Right ventricle myocardium inferior (tissue), 1 donor: ENCODE measurements at regions not wholly inside any gene's neighbourhood (a gene's known extent, or its start where the extent isn't known, plus 50 kb on each side); places are given as distances from the start of the nearest gene placed in this dataset.
"Not testable (repeated sequence)": the region's sequence is repeated elsewhere in the genome, so short reads cannot be mapped to it uniquely, and the experiment has no call there.

ENCODE experiments used
- ATAC-seq: fragments of 200-7000 bp; cut with Tn5 transposase; one replicate; pipeline ENCODE4 v1.9.1; 2020; ENCODE audit warnings: mild to moderate bottlenecking, moderate library complexity
- DNase-seq: peaks from one replicate; pipeline ENCODE4 v3.0.0; 2021; ENCODE audit errors: missing footprints
- intact Hi-C: fragments of 100-400 bp; cut with DNase I; formaldehyde crosslinking; loops from one replicate; pipeline ENCODE4 v1.11.0; 2022
- donor health status: DM: no; HTN: yes; CAD: no; lungs with severe emphysema.

- no peak for ATAC-seq
- intact Hi-C loops: no loop called here
- DNase-seq: no peak
These were observed 1548.3 kb upstream of the SLC10A2 start for GRCh38 chr13:104614361-104615145.

DNA sequence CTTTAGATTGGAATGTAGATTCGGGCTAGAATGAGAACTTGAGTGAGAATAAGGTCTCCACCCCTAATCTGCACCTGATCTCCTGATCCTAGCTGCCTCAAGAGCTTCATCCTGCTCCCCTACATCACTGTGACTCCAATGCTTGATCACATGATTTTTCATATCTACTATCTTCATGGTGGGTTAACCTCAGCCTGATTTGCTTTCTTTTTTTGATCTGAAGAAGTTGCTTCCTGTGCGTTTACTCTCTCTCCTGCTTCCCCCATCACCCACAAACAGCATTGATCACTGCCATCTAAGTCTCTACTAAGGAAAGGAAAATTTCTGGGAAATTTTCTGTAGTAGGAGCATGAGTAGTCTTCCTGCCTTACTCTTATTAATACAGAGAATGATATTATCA lies 1542.1 kb upstream of the SLC10A2 start:
- intact Hi-C loops: no loop called here
- no peak for ATAC-seq

GRCh38 chr13:104605435-104605834 lies 1539.2 kb upstream of the SLC10A2 start:
- intact Hi-C loops, DNase-seq, ATAC-seq: not testable (repeated sequence)

More for the DNA sequence above, 1542.1 kb upstream of the SLC10A2 start:
- no peak for DNase-seq

- intact Hi-C loops: no loop called here
- DNase-seq (no peak), ATAC-seq (no peak)
These were observed 1531.4 kb upstream of the SLC10A2 start for GRCh38 chr13:104597546-104598180.

DNA sequence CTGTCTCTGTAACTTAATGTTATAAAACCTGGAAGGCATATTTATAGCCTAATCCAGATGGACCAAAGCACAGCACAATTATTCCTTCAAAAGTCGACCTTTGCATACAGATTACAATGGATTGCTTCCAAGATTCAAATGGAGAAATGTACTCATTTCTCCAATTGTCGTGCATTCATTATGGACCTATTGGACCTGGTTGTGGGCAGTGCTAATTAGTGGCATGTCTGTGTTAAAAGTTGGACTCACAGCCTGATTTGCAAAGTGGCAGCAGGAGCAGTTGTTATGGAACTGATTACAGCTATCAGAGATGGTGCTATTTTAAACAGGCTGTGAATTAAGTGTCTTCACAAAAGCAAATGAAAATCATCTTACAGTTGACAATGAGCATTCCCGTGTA lies 1529.3 kb upstream of the SLC10A2 start:
- intact Hi-C loops: no loop called here
- DNase-seq (no peak), ATAC-seq (no peak)

- intact Hi-C loops: no loop called here
- DNase-seq: no peak
These were observed 1528.6 kb upstream of the SLC10A2 start for GRCh38 chr13:104594806-104595205.

DNA sequence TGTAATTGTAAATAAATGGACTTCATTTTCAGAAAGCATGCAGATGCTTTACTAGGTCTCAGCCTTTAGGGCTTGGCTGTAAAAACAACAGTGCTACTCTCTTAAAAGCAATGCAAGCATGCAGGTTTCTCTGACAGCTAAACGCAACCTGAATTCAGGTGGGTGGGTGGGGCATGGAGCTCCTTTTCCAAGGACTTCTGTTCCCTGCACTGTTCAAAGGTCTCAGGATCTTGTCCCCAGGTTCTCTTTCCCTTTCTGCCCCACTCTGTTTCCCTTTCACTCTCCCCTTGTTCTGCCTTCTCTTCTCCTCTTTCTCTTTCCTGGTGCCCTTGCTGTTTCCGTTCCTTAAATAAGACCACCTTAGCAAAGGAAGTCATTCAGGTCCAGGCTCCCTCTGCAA lies 1527.5 kb upstream of the SLC10A2 start:
- DNase-seq (no peak), ATAC-seq (no peak)
- intact Hi-C loops: no loop called here

More at GRCh38 chr13:104594806-104595205, 1528.6 kb upstream of the SLC10A2 start:
- ATAC-seq: no peak

- intact Hi-C loops: no loop called here
- ATAC-seq (no peak), DNase-seq (no peak)
These were observed 1527.0 kb upstream of the SLC10A2 start for GRCh38 chr13:104593251-104593576.

DNA sequence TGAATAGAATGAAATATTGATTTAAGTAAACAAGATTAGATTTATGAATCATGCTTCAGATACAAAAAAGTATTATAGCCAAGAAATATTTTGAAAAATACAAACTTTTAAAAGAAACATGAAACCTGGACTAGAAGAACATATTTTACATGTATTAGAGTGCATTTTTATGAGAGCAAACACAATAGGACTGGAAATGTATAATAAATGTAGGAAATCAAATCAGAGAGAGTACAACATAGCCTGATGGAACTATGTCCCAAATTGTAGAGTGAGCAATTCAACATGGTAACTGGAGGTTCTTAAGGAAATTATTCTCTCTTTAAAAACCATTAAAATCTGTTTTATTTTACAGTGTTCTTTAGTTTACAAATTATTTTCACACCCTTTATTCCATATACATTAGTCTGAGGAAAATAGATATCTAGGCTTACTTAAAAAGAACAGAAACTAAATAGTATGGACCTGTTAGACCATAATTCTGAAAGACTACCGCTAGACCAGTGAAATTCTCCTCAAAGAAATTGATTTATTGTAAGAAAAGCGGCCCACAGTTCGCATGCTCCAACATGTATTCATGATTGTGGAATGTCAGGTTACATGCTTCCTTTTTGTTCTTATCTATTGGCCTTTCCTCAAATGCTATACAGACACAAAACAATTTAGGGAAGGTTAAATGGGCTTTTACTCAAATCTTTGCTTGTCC lies 1526.5 kb upstream of the SLC10A2 start:
- intact Hi-C loops: no loop called here
- DNase-seq (no peak), ATAC-seq (no peak)

GRCh38 chr13:104592127-104592526 lies 1525.9 kb upstream of the SLC10A2 start:
- no peak for DNase-seq
- no peak for ATAC-seq
- intact Hi-C loops: no loop called here

- ATAC-seq (no peak), DNase-seq (no peak)
- intact Hi-C loops: no loop called here
These were observed 1520.0 kb upstream of the SLC10A2 start for GRCh38 chr13:104586051-104586746.

- intact Hi-C loops: no loop called here
- DNase-seq (no peak), ATAC-seq (no peak)
These were observed 1518.3 kb upstream of the SLC10A2 start for GRCh38 chr13:104584481-104584880.

DNA sequence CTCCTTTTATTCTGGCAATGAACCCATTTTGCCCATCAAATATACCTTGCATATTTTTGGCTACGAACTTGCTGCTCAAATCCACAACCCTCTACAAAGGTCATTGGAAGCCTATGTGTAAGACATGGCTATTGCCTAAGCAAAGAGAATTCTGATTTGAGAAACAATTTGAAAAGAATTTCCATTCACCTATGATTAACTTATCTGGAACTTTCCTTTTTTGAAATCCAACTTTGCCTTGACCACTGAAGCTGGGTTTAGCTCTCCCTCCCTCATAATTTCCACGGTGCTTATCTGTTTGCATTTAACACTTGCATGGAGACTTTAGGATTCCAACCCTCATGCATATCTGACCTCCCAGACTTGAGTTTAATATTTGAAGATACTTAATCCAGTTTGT lies 1514.7 kb upstream of the SLC10A2 start:
- intact Hi-C loops: no loop called here
- ATAC-seq (no peak), DNase-seq (no peak)

- ATAC-seq (no peak), DNase-seq (no peak)
- intact Hi-C loops: no loop called here
These were observed 1511.0 kb upstream of the SLC10A2 start for GRCh38 chr13:104577071-104577815.

DNA sequence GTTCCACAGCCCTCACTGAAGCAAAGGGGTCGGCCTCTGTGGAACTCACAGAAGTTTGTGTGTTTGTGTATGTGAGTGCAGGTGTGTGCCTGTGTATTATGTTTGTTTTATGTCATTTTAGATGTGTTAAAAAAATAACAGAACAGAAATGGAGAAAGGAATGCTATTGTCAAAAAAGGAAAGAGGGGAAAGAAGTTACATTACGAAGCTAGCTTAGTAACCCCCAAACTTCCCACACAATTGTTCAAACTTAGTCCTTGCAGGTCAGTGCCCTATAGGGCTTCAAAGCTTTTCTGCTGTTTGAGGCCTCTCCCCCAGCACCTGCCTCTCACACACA lies 1505.6 kb upstream of the SLC10A2 start:
- DNase-seq (no peak), ATAC-seq (no peak)
- intact Hi-C loops: loop anchor here (5.0 kb wide), 1 partner anchor 1965 kb away; the partner anchor contains the start of gene EFNB2

GRCh38 chr13:104571161-104571892 lies 1505.1 kb upstream of the SLC10A2 start:
- DNase-seq (no peak), ATAC-seq (peak; percentile 52)
- intact Hi-C loops: loop anchor here (5.0 kb wide), 1 partner anchor 1966 kb away; the partner anchor contains the start of gene EFNB2

GRCh38 chr13:104567114-104567513 lies 1500.9 kb upstream of the SLC10A2 start:
- intact Hi-C loops: no loop called here
- ATAC-seq (no peak), DNase-seq (no peak)

- DNase-seq: no peak
- intact Hi-C loops: no loop called here
- ATAC-seq: no peak
These were observed 1499.7 kb upstream of the SLC10A2 start for GRCh38 chr13:104565888-104566287.
